Activated naive CD4-positive, alpha-beta T cell treated with anti-CD3 and anti-CD28 coated beads, Interleukin-2, amount 50 U/mL, for 72 hours (primary cell): ENCODE measurements at regions not wholly inside any gene's neighbourhood (a gene's known extent, or its start where the extent isn't known, plus 50 kb on each side); places are given as distances from the start of the nearest gene placed in this dataset.
"Not testable (repeated sequence)": the region's sequence is repeated elsewhere in the genome, so short reads cannot be mapped to it uniquely, and the experiment has no call there.

Experiments used
- ATAC-seq, 2 donors: fragments of 150-1000 bp; cut with Tn5 transposase; 2 replicates each; pipeline ENCODE4 v1.10.0; 2021; ENCODE audit warnings: mild to moderate bottlenecking in 2 of 2, moderate library complexity in 2 of 2
- DNase-seq, 2 donors: peaks; one replicate each; pipeline ENCODE4 v3.0.0; 2021 to 2022; ENCODE audit warnings: low spot score in 2 of 2
- H3K27ac Mint-ChIP-seq, 2 donors: one replicate each; pipeline ENCODE4 v1.8.0; 2022; ENCODE audit warnings: mild to moderate bottlenecking in 2 of 2, mixed read lengths in 2 of 2
- H3K36me3 Mint-ChIP-seq, 2 donors: one replicate each; pipeline ENCODE4 v1.8.0; 2022; ENCODE audit warnings: mixed read lengths in 2 of 2
- H3K9me3 Mint-ChIP-seq, 2 donors: one replicate each; pipeline ENCODE4 v1.8.0; 2022; ENCODE audit warnings: mixed read lengths in 2 of 2

DNA sequence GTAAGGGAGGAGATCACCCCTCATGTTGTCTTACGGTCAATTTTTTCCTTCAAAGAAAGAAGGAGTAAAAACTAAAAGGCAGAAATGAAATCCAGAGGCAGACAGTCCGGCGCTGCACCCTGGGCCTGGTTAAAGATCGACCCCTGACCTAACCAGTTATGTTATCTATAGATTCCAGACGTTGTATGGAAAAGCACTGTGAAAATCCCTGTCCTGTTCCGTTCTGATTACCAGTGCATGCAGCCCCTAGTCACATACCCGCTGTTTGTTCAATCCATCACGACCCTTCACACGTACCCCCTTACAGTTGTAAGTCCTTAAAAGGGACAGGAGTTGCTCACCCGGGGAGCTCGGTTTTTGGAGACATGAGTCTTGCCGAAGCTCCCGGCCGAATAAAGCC is 105.6 kb upstream of the JADE1 start:
- Mint-ChIP-seq H3K36me3 (peaks cover under 1 to 10% of the 10 kb centered on the region in 2 donors), H3K27ac (no peak overlapping the region), H3K9me3 (peaks cover 0 to 8% of the 10 kb centered on the region in 2 donors)
- ATAC-seq: no peak
- DNase-seq: no peak

DNA sequence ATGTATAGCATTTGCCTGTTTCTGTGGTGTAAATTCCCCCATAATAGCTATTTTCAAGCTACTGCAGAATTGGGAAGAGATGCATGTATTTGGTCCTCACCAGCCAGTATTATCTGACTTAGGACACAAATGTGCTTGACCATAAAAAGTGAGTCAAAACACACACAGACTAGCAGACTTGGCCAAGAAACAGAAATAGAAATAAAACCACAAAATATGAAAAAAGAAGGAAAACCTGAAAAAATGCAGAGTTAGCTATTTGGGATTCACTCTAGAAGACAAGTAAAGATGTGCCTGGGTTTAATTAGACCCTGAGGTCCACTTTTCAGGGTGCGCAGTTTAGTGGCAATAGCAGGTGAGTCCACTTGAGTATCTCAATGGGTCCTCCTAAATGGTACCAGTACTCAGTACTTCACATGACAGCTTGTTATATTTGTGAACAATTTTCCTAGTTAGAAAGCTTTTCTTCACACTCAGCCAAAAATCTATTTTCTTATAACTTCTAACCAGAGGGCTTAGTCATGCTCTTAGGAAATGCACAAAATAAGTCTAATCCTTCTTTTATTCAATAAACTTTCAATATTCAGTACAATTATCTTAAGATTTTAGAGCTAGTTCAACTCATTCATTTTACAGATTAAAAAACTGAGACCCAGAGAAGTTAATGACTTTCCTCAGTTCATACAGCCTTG is 108.7 kb upstream of the JADE1 start:
- ATAC-seq: no peak
- Mint-ChIP-seq H3K27ac (no peak overlapping the region), H3K9me3 (no peaks in the 10 kb centered on the region), H3K36me3 (no peaks in the 10 kb centered on the region)
- no peak for DNase-seq

DNA sequence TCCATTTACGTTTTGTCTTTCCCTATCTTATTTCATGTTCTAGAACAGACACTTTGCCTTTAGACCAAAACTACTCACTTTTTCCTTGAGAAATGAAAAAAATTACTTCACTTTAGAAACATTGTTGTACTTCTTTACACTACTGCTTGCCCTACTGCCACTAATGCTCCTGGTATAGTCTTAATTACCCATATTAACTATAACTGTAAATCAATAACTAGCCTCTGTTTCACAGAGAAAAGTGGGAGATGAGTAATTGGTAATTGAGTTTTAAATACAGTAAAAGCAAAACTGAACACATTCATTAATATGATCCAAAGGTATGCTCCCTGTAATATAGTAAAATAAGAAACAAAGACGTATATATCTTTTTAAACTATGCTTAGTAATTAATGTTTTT is 111.1 kb upstream of the JADE1 start:
- ATAC-seq (no peak), DNase-seq (no peak)
- Mint-ChIP-seq H3K36me3 (no peaks in the 10 kb centered on the region), H3K27ac (no peak overlapping the region), H3K9me3 (no peaks in the 10 kb centered on the region)

DNA sequence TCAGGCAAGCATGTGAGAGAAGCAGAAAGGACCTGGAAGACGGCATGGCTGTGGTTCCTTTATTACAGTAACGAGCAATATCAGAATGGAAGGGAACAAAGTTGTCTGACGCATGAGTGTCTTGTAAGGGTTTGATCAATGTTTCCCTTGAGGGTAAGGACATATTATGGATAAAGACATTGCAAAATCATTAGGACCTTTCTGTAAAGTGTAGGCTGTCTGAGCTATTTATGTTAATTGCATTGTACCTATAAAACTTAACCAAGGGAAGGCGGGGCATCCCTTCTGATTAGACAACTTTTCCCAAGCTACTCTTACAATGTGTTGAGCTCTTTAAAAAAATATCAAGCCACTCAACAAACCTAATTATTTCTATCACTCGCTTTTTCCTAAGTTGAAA is 112.2 kb upstream of the JADE1 start:
- Mint-ChIP-seq H3K9me3 (peaks cover 0 to 4% of the 10 kb centered on the region in 2 donors), H3K27ac (no peak overlapping the region), H3K36me3 (no peaks in the 10 kb centered on the region)
- ATAC-seq: no peak
- DNase-seq: no peak

DNA sequence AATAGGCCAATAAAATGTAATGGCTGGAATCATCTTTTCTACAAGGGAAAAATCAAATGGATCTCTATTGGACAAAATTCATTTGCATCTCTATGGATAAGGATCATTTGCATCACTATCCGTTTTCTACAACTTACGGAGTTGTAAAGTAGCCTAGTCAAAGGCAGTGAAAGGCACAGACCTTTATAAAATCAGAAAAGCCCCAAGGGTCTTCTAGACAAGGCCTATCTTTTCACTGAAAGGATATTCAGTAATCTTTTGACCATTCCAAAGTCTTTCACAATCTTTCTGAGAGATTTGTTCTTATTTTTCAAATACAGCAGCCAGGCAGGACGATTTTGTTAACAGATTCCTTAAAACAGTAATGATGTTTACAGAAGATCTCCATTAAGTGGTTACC is 119.5 kb upstream of the JADE1 start:
- ATAC-seq: no peak
- DNase-seq: no peak
- Mint-ChIP-seq H3K9me3 (peaks cover 7 to 11% of the 10 kb centered on the region in 2 donors), H3K36me3 (peaks cover 0 to 10% of the 10 kb centered on the region in 2 donors), H3K27ac (no peak overlapping the region)

DNA sequence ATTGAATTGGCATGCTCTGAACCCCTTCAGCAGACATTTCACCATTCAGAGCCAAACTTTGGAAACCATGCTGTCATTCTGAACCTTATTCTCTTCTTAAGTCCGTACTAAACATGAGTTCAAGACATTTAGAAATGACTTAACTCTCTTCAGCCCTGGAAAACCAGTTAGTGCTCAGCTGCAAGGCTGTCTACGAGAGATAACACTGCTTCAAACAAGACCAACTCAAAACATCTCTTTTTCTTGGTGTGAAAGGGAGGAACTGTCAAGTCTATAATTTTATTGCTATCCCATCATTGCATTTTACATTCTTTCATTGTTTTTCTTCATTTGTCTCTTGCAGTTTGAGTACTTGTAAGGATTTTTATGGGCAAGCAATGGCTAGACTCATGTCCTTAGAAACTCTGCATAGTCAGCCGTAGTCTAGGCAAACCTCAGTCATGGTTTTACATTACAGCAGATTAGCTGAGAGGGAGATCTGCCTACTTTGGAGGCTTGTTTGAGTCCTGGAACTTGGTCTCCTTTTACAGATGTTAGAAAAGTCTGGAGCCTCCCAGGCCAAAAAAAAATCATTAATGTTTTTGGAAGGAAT is 120.6 kb upstream of the JADE1 start:
- Mint-ChIP-seq H3K36me3 (peaks cover 0 to 10% of the 10 kb centered on the region in 2 donors), H3K9me3 (peaks cover 7 to 11% of the 10 kb centered on the region in 2 donors), H3K27ac (no peak overlapping the region)
- DNase-seq: no peak
- ATAC-seq: no peak

DNA sequence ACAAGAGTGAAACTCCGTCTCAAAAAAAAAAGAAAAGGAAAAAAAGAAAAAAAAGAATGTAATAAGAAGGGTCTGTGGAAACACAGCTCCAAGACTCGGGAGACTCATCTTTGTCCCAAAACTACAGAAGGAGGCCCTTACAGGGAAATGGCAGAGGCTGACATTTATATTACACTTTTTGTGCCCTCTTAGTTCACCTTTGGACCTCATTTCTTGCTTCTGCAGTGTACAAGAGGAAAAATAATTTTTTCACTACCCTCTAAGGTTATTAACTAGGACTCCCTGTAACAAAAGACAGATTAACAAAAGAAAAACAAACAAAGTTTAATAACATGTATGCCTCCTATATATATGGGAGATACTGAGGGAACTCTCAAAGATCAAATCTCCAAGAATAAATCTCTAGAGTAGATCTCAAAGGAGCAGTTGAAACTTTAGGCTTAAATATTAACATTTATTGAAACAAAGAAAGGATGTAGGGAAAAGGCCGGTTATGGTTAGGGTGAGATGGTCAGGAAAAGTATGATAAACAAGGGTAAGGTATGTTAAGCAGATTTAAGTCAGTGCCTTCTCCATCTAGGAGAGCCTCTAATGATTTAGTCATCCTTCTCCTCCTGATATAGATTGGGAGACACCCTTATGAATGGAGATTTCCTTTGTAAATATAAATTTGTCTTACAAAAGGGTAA is 121.3 kb upstream of the JADE1 start:
- DNase-seq (no peak), ATAC-seq (no peak)
- H3K27ac Mint-ChIP-seq: no peak overlapping the region
- H3K9me3 Mint-ChIP-seq: peaks cover 7 to 9% of the 10 kb centered on the region in 2 donors
- peaks cover 0 to 10% of the 10 kb centered on the region in 2 donors for H3K36me3 Mint-ChIP-seq

DNA sequence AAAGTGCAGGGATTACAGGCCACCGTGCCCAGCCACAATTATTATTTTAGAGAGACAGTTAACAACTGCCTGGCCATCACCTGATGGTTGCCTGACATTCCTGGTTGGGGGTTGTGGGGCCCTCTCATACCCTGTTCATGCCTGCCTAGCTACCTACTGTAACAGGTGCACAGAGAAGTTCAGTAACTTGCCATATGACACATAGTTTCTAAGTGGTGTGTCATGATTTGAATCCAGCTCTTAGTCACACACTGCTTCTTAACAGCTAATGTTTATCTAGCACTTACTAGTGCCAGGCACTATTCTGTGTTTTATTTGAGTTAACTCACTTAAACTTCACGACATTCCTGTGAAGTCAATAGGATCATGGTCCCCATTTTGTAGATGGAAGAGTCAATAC is 122.7 kb upstream of the JADE1 start:
- peak overlapping the region in 1 of 2 donors; percentile 75 for H3K27ac Mint-ChIP-seq
- DNase-seq (no peak), ATAC-seq (peak; percentile 72 to 98)
- peaks cover 7 to 8% of the 10 kb centered on the region in 2 donors for H3K9me3 Mint-ChIP-seq
- peaks cover 0 to 10% of the 10 kb centered on the region in 2 donors for H3K36me3 Mint-ChIP-seq

DNA sequence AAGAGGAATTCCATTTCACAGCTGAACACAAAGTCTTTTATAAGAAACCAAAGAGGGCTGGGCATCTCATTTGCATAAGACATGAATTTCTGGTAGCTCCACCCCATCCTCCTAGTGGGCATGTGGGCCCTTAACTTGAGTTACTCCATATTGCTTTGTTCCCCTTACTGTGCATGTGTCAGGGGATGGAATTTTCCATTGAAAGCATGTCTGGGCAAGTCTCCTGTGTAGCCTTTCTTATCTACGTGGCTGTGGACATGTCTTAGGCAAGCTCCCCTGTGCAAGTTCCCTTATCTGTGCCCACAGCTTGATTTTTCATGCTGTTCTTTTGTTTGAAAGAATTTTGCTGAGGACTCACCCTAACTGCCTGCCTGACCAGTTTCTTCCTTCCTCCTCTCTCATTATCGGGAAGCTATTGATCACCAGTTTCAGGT is 123.5 kb upstream of the JADE1 start:
- Mint-ChIP-seq H3K9me3 (peaks cover 7 to 8% of the 10 kb centered on the region in 2 donors), H3K36me3 (peaks cover 0 to 10% of the 10 kb centered on the region in 2 donors), H3K27ac (peak overlapping the region in 1 of 2 donors; percentile 75)
- DNase-seq: no peak
- ATAC-seq: peak in 1 of 2 donors; percentile 19

DNA sequence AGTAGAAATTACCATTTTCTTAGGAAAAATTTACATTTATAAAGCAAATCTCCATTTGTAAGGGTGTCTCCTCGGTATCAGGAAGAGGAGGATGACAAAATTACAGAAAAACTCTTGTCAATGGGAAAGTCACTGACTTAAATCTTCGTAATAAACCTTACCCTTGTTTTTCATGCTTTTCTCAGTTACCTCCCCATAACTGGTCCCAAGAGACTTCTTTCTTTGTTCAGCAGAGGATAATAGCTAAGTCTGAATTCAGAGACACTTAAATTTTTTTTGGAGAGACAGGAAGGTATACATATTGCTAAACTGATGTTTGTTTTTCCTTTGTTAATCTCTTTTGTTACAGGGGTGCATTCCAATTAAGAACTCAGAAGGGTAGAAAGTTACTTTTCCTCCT is 125.5 kb upstream of the JADE1 start:
- ATAC-seq (no peak), DNase-seq (no peak)
- Mint-ChIP-seq H3K36me3 (peaks cover 0 to 10% of the 10 kb centered on the region in 2 donors), H3K27ac (no peak overlapping the region), H3K9me3 (peaks cover 7 to 8% of the 10 kb centered on the region in 2 donors)

DNA sequence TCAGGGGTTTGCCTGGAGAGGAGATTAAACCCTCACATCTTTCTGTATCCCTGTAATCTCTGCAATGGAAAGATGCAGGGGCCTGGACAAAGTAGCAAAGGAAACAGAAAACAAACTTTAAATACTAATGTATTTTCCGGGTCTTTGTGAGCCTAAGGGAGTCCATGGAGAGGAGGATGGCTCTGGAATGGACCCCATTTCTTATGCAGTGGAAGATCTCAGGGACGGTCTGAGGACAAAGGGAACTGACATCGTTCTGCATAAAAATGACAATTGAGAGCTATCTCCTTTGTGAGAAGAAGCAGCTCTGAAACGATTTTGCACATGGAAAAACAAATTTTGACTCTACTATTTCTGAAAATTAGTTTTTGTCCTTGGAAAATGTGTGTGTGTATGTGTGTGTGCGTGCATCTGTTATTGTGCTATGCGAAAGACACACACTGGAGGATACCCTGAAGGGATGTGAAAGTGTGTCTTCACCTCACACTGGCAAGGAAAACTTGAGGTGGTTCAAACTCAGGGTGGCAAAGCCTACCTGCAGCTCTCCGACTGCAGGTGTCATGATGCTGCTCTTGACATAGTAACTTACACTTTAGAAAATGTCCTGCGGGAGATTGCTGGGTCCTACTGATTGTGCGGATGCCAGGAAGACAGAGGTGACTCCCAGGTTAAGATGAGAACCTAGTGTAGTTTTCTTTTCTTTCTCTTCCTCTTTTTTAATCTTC is 126.4 kb upstream of the JADE1 start:
- Mint-ChIP-seq H3K9me3 (peaks cover 7 to 8% of the 10 kb centered on the region in 2 donors), H3K27ac (no peak overlapping the region), H3K36me3 (peaks cover 0 to 10% of the 10 kb centered on the region in 2 donors)
- DNase-seq (no peak), ATAC-seq (no peak)

DNA sequence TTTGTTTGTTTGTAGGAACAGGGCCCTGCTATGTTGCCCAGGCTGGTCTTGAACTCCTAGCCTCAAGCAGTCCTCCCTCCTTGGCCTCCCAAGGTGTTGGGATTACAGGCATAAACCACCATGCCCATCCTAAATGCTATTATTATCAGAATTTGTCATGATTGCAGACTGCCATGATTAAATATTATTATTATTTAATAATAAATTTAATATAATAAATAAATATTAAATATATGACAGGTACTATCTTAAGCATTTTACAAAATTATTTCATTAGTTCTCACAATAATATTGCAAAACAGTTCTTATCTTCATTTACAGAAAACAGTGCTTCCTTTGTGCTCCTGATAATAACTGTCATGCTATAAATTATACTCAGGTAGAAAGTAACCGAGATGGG is 133.4 kb upstream of the JADE1 start:
- H3K36me3 Mint-ChIP-seq: no peaks in the 10 kb centered on the region
- DNase-seq: no peak
- H3K9me3 Mint-ChIP-seq: no peaks in the 10 kb centered on the region
- no peak overlapping the region for H3K27ac Mint-ChIP-seq
- no peak for ATAC-seq

DNA sequence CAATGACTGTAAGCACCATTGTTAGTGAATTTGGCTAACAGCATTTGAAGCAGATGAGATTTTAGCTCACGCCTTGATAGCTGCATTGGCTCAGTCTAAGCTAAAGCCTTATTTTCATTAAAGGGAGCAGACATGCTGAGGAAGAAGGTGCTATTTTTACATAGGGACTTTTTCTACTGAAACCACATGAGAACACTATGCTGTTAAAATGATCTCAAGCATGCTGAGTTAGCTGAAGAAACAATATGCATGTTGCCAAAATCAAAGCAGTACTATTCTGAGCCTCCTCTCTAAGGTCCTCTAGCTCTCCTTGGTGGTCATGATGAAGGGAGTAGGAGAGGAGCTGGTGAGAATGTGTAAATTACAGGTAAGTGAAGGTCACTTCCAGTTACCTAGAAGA is 134.4 kb upstream of the JADE1 start:
- no peak for ATAC-seq
- no peak overlapping the region for H3K27ac Mint-ChIP-seq
- no peaks in the 10 kb centered on the region for H3K36me3 Mint-ChIP-seq
- DNase-seq: no peak
- H3K9me3 Mint-ChIP-seq: no peaks in the 10 kb centered on the region

DNA sequence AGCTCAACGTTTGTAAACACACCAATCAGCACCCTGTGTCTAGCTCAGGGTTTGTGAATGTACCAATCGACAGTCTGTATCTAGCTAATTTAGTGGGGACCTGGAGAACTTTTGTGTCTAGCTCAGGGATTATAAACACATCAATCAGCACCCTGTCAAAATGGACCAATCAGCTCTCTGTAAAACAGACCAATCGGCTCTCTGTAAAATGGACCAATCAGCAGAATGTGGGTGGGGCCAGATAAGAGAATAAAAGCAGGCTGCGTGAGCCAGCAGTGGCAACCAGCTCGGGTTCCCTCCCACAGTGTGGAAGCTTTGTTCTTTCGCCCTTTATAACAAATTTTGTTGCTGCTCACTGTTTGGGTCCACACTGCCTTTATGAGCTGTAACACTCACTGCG is 136.3 kb upstream of the JADE1 start:
- H3K27ac Mint-ChIP-seq, DNase-seq, H3K9me3 Mint-ChIP-seq, H3K36me3 Mint-ChIP-seq, ATAC-seq: not testable (repeated sequence)

DNA sequence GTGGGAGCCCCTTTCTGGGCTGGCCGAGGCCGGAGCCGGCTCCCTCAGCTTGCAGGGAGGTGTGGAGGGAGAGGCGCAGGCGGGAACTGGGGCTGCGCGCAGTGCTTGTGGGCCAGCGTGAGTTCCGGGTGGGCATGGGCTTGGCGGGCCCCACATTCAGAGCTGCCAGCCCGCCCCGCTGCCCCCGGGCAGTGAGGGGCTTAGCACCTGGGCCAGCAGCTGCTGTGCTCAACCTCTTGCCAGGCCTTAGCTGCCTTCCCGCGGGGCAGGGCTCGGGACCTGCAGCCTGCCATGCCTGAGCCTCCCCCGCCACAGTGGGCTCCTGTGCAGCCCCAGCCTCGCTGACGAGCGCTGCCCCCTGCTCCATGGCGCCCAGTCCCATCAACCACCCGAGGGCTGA is 136.9 kb upstream of the JADE1 start:
- not testable (repeated sequence) for H3K36me3 Mint-ChIP-seq, ATAC-seq, H3K27ac Mint-ChIP-seq, H3K9me3 Mint-ChIP-seq, DNase-seq

DNA sequence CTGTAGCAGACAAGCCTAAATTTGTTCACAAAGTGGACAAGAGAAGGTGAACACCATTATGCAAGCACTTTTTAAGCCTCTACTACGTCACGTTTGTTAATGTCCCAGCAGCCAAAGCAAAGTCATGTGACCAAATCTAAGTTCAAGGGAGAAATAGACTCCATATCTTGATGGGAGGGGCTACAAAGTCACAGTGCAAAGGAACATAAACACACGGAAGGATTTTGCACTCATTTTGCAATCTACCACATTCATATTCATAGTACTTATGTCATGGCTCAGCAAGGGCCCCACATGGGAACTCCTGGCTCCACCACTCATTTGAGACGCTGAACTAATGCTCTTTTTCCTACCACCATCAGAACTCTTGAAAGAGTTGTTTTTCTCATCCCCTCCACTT is 139.0 kb upstream of the JADE1 start:
- H3K27ac Mint-ChIP-seq: no peak overlapping the region
- no peaks in the 10 kb centered on the region for H3K9me3 Mint-ChIP-seq
- ATAC-seq (peak in 1 of 2 donors; percentile 82), DNase-seq (no peak)
- no peaks in the 10 kb centered on the region for H3K36me3 Mint-ChIP-seq

DNA sequence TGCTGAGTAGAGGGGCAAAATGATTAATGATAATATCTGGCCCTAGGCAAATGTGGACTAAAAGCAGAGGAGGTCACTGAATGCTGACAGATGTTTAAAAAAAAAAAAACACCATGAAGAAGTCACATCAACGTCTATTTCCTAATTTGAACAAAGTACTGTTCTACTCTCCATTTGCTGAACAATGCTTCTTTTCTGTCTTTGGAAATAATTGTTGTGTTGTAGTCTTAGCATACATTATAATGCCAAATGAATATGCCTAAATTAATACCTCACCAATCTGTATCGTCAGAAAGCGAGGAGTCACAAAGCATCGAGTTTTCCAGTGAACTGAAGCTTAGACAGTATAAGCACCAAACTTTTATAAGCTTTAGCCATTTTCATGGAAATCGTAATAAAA is 140.9 kb upstream of the JADE1 start:
- Mint-ChIP-seq H3K36me3 (no peaks in the 10 kb centered on the region), H3K9me3 (no peaks in the 10 kb centered on the region), H3K27ac (no peak overlapping the region)
- no peak for DNase-seq
- ATAC-seq: no peak
